Tibial nerve (tissue), 3 donors: ENCODE measurements at regions not wholly inside any gene's neighbourhood (a gene's known extent, or its start where the extent isn't known, plus 50 kb on each side); places are given as distances from the start of the nearest gene placed in this dataset.

Source experiments
- CTCF ChIP-seq, 5 experiments: fragments of 200-600 bp in 3 of 5; fragments of 450-650 bp in 2 of 5; sonication (generic) in 3 of 5; IDR thresholded peaks; one replicate each; pipeline ENCODE4 v1.5.1; 2016 to 2019; ENCODE audit warnings: antibody characterized with exemption in 5 of 5, mild to moderate bottlenecking in 3 of 5, moderate library complexity in 2 of 5
- POLR2A ChIP-seq, 2 donors: fragments of 450-650 bp; IDR thresholded peaks; one replicate each; pipeline ENCODE4 v1.6.1; 2017; ENCODE audit warnings: antibody characterized with exemption in 2 of 2, mild to moderate bottlenecking in 2 of 2, moderate library complexity in 2 of 2

GRCh38 chr2:196365145-196365544 lies 193.8 kb upstream of the STK17B start:
- TF ChIP-seq POLR2A (IDR thresholded peaks at IDR 0.05) (no peak), CTCF (IDR thresholded peaks at IDR 0.05) (no peak)
